GM12873 (cell line): ENCODE measurements at regions not wholly inside any gene's neighbourhood (a gene's known extent, or its start where the extent isn't known, plus 50 kb on each side); places are given as distances from the start of the nearest gene placed in this dataset.

ENCODE experiments used
- TF ChIP-seq, protein P1 (sequence below): IDR thresholded peaks from 2 replicates; pipeline ENCODE4 v1.5.1; 2012; ENCODE audit warnings: low read depth, mild to moderate bottlenecking, moderate library complexity, low read length, control low read depth; ENCODE audit not compliant: insufficient read depth; ENCODE audit errors: missing control alignments

GRCh38 chr7:95682913-95683312 is 86.6 kb upstream of the PDK4 start:
- TF ChIP-seq, protein P1, sequence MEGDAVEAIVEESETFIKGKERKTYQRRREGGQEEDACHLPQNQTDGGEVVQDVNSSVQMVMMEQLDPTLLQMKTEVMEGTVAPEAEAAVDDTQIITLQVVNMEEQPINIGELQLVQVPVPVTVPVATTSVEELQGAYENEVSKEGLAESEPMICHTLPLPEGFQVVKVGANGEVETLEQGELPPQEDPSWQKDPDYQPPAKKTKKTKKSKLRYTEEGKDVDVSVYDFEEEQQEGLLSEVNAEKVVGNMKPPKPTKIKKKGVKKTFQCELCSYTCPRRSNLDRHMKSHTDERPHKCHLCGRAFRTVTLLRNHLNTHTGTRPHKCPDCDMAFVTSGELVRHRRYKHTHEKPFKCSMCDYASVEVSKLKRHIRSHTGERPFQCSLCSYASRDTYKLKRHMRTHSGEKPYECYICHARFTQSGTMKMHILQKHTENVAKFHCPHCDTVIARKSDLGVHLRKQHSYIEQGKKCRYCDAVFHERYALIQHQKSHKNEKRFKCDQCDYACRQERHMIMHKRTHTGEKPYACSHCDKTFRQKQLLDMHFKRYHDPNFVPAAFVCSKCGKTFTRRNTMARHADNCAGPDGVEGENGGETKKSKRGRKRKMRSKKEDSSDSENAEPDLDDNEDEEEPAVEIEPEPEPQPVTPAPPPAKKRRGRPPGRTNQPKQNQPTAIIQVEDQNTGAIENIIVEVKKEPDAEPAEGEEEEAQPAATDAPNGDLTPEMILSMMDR, result no peak

DNA sequence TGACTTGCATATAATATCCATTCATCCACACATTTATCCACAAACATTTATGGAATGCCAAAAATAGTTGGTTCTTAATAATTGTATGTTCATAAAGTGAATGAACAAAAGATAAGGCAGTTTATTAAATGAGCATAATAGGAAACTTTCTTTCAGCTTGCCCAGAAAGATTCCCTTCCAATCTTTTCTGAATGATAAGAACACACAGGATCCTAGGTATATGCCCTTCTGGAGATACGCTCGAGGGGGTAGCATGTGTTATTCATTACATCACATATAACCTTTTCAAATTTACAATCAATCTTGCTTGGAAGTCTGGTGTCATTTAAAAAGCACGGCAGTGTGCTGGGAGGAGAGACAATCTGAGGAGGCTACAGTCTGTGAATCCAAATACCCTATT is 80.4 kb upstream of the PDK4 start:
- TF ChIP-seq, protein P1, result no peak

- TF ChIP-seq, protein P1, result no peak
Measured at GRCh38 chr7:95675632-95676031, 79.3 kb upstream of the PDK4 start.

DNA sequence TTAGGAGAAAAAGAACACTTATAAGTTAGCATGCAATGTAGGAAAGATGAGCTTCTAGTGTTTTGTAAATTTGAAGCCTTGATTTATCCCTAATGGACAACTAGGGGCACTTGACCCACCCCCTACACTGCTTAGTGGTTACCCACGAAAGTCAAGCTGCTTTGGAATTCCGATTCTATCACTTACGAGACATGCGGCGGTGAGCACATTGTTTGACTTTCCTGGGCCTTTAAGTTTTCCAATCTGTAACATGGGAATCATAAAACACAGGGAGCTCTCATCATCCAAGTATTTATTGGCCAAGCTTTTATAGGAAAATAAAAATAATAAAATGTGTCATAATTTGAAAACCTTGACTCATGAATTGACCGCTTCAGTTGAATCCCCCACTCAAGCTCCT is 78.7 kb upstream of the PDK4 start:
- TF ChIP-seq, protein P1, result no peak

DNA sequence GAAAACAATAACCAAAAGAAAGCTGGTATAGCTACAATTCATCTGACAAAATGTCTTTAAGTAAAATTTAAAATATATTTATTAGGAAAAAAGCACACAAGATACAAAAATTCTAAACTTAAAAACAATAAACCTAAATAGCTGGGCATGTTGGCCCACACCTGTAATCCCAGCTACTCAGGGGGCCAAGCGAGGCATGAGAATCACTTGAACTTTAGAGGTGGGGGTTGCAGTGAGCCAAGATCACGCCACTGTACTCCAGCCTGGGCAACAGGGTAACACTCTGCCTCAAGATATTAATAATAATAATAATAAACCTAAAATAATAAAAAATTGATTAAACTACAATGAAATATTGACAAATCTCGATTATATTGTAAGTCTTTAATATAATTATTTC is 77.8 kb upstream of the PDK4 start:
- TF ChIP-seq, protein P1, result no peak

DNA sequence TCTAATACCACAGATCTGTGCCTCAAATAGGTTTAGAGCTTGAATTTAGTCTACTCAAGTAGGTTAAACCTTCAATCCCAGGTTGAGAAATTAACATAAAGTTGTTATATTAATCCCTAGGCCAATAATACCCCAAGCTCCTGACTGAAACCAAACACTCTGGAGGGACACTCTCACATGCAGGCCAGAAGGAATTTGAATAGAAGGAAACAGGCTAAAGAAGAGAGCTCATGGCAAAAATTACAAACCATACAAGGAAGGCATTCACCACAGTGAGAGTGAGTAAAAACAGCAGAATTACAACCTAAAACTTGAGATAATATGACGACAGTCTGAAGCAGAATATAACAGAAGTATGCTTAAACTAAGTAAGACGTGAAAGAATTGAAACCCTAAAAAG is 76.1 kb upstream of the PDK4 start:
- TF ChIP-seq, protein P1, result no peak

GRCh38 chr7:95669513-95669912 is 73.2 kb upstream of the PDK4 start:
- TF ChIP-seq, protein P1, result no peak
